GM19023 (cell line): ENCODE measurements at regions not wholly inside any gene's neighbourhood (a gene's known extent, or its start where the extent isn't known, plus 50 kb on each side); places are given as distances from the start of the nearest gene placed in this dataset.
"Not testable (repeated sequence)": the region's sequence is repeated elsewhere in the genome, so short reads cannot be mapped to it uniquely, and the experiment has no call there.

Experiments used
- ATAC-seq: cut with Tn5 transposase; IDR thresholded peaks from one replicate; pipeline ENCODE4 v1.9.1; 2021; ENCODE audit warnings: mild to moderate bottlenecking, moderate library complexity; ENCODE audit not compliant: unreplicated experiment

GRCh38 chr7:12979181-12979580 lies 291.7 kb downstream of the ARL4A start:
- no peak for ATAC-seq

- no peak for ATAC-seq
Measured at GRCh38 chr7:12982178-12982577, 294.7 kb downstream of the ARL4A start.

DNA sequence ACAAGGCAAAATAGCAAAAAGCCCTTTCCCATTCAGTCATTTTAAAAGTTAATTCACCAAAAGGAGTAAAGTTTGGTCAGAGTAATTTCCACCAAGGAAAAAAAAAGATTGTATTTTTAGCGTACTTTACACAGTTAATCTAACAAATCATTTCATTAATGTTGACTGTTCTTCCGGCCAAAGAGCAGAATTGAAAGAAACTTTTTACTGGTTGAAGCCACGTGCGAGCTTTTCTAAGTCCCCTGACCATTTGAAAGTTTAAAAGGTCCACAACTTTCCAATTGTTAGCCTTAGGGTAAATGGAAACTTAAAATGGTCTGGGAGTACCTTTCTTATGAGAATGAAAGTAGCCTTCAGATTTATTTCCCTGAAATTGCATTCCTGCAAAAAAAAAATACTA lies 296.7 kb downstream of the ARL4A start:
- no peak for ATAC-seq

- ATAC-seq: no peak
Measured at GRCh38 chr7:12985228-12985627, 297.8 kb downstream of the ARL4A start.

GRCh38 chr7:12985752-12986151 lies 298.3 kb downstream of the ARL4A start:
- ATAC-seq: no peak

- ATAC-seq: no peak
Measured at GRCh38 chr7:12987238-12987637, 299.8 kb downstream of the ARL4A start.

DNA sequence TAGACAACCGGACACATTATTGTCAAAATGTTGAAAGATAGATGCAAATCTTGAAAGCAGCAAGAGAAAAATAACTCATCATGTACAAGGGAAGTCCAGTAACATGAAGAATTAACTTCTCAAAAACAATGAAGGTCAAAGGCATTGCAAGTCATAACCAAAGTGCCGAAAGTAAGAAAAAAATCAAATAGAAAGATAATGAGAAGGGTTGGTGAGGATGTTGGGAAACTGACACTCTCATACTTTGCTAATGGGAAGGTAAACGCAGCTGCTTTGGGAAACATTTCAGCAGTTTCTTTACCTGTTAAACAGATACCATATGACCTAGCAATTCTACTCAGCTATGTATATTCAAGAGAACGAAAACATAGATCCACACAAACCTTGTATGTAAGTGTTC lies 303.0 kb downstream of the ARL4A start:
- no peak for ATAC-seq

- no peak for ATAC-seq
Measured at GRCh38 chr7:12993025-12993424, 305.6 kb downstream of the ARL4A start.

- ATAC-seq: no peak
Measured at GRCh38 chr7:12995912-12996469, 308.6 kb downstream of the ARL4A start.

DNA sequence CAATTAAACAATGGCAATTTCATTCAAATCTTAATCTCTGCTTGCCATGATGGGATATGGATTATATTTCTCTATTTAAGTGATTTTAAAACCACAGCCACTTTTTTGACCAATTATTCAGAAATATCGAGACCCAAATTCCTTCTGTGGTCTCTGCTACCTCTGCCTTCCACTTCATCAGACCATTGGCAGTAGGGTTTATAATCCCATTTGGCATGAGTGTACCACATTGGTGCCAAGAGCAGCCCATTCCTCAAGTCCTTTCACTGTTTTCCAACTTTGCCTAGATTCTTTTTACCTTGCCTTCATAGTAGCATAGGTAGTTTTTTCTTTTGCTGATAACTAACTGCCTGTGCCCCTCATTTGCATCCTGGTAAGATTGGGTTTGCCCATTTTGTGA lies 319.9 kb downstream of the ARL4A start:
- ATAC-seq: no peak

GRCh38 chr7:13009517-13009916 lies 322.1 kb downstream of the ARL4A start:
- no peak for ATAC-seq

GRCh38 chr7:13014011-13014410 lies 326.6 kb downstream of the ARL4A start:
- ATAC-seq: no peak

- ATAC-seq: no peak
Measured at GRCh38 chr7:13016036-13016581, 328.7 kb downstream of the ARL4A start.

- ATAC-seq: no peak
Measured at GRCh38 chr7:13016592-13017332, 329.3 kb downstream of the ARL4A start.

DNA sequence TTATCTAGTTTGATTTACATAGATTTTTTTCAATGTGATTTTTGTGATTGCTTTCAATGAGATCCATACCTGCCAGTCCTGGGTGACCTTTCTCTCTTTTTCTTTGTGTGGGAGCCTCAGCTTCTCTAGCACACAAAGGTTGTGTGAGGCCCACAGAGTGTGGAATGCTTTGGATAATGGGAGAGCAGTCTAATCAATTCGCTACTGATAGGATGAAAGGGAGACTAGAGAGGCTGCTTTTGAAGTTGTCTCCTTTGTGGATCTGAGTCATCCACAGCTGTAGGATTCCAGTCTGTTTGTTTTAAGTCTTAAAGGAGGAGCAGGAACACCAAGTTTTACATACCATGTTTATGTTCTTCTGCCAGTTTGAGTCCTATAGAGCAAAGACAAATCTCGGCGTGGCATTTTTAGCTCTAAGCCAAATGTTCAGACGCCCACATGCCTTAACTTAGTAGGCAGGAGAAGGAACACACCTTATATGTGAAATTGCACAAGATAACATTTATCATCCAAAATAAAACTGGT lies 330.0 kb downstream of the ARL4A start:
- ATAC-seq: no peak

DNA sequence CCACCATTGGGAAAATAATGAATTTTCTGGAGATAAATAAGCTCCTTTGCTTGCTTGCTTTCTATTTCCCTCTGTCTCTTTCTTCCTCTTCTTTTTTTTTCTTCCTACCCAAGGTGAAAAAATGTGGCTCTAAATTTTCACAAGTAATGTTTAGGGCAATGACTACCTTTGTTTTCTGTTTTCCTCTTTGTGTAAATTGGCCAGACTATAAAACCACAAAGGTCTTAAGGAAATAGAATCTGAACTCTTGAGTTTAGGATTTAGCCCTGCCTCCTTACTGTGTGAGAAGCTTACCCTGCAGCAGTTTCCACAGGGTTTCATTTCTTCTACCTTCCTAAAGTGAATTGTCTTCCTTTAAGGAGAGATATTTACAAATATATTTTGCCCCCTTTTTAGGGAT lies 330.4 kb downstream of the ARL4A start:
- ATAC-seq: no peak

GRCh38 chr7:13021566-13022300 lies 334.3 kb downstream of the ARL4A start:
- no peak for ATAC-seq

GRCh38 chr7:13024121-13024674 lies 336.8 kb downstream of the ARL4A start:
- ATAC-seq: no peak

DNA sequence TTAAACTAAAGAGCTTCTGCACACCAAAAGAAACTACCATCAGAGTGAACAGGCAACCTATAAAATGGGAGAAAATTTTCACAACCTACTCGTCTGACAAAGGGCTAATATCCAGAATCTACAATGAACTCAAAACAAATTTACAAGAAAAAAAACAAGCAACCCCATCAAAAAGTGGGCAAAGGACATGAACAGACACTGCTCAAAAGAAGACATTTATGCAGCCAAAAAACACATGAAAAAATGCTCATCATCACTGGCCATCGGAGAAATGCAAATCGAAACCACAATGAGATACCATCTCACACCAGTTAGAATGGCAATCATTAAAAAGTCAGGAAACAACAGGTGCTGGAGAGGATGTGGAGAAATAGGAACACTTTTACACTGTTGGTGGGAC lies 337.6 kb downstream of the ARL4A start:
- ATAC-seq: not testable (repeated sequence)

- ATAC-seq: no peak
Measured at GRCh38 chr7:13027321-13027720, 339.9 kb downstream of the ARL4A start.
